Osteocyte (in vitro differentiated cells): ENCODE measurements at regions not wholly inside any gene's neighbourhood (a gene's known extent, or its start where the extent isn't known, plus 50 kb on each side); places are given as distances from the start of the nearest gene placed in this dataset.

ENCODE experiments used
- DNase-seq: peaks from one replicate; pipeline ENCODE4 v3.0.0; 2021; ENCODE audit warnings: mixed read lengths; ENCODE audit not compliant: unreplicated experiment; ENCODE audit errors: extremely low spot score
- H3K27ac Mint-ChIP-seq: one replicate; pipeline ENCODE4 v1.8.0; 2021; ENCODE audit warnings: mild to moderate bottlenecking, mixed read lengths; ENCODE audit not compliant: unreplicated experiment
- H3K27me3 Mint-ChIP-seq: one replicate; pipeline ENCODE4 v1.8.0; 2021; ENCODE audit warnings: mixed read lengths; ENCODE audit not compliant: unreplicated experiment
- H3K36me3 Mint-ChIP-seq: one replicate; pipeline ENCODE4 v1.8.0; 2021; ENCODE audit warnings: mixed read lengths; ENCODE audit not compliant: unreplicated experiment
- H3K4me1 Mint-ChIP-seq: one replicate; pipeline ENCODE4 v1.8.0; 2021; ENCODE audit warnings: mixed read lengths; ENCODE audit not compliant: unreplicated experiment
- H3K4me3 Mint-ChIP-seq: one replicate; pipeline ENCODE4 v1.8.0; 2021; ENCODE audit warnings: mild to moderate bottlenecking, moderate library complexity, mixed read lengths; ENCODE audit not compliant: unreplicated experiment
- H3K9me3 Mint-ChIP-seq: one replicate; pipeline ENCODE4 v1.8.0; 2021; ENCODE audit warnings: mixed read lengths; ENCODE audit not compliant: unreplicated experiment
- TF ChIP-seq, protein P1 (sequence below): fragments of 200-600 bp; sonication (generic); IDR thresholded peaks from 2 replicates; pipeline ENCODE4 v1.5.0; 2021; ENCODE audit warnings: antibody characterized with exemption, mild to moderate bottlenecking, moderate library complexity

DNA sequence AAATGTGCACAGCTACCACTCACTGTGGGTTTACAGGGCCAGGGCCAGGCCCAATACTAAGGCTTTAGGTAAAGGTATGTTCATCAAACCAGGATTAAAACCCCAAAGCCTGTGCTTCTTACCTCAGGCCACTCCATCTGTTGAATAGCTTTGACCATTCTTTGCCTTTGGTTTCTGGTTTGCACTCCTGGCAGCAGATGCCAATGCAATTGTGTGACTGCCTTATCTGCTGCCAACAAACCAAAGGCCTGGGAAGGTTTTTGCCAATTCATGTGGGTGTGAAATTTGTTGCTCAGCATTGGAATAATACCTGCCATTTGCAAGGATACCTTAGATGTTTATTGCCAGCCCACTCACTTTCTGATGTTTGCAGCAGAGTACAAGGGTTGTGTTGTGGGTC, 221.6 kb downstream of the C12orf75 start:
- no peak overlapping the region for H3K27ac Mint-ChIP-seq
- no peak for DNase-seq
- no peaks in the 10 kb centered on the region for H3K4me1 Mint-ChIP-seq
- no peaks in the 10 kb centered on the region for H3K27me3 Mint-ChIP-seq
- H3K9me3 Mint-ChIP-seq: no peaks in the 10 kb centered on the region
- TF ChIP-seq, protein P1, sequence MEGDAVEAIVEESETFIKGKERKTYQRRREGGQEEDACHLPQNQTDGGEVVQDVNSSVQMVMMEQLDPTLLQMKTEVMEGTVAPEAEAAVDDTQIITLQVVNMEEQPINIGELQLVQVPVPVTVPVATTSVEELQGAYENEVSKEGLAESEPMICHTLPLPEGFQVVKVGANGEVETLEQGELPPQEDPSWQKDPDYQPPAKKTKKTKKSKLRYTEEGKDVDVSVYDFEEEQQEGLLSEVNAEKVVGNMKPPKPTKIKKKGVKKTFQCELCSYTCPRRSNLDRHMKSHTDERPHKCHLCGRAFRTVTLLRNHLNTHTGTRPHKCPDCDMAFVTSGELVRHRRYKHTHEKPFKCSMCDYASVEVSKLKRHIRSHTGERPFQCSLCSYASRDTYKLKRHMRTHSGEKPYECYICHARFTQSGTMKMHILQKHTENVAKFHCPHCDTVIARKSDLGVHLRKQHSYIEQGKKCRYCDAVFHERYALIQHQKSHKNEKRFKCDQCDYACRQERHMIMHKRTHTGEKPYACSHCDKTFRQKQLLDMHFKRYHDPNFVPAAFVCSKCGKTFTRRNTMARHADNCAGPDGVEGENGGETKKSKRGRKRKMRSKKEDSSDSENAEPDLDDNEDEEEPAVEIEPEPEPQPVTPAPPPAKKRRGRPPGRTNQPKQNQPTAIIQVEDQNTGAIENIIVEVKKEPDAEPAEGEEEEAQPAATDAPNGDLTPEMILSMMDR: no peak
- no peak overlapping the region for H3K4me3 Mint-ChIP-seq
- no peaks in the 10 kb centered on the region for H3K36me3 Mint-ChIP-seq

DNA sequence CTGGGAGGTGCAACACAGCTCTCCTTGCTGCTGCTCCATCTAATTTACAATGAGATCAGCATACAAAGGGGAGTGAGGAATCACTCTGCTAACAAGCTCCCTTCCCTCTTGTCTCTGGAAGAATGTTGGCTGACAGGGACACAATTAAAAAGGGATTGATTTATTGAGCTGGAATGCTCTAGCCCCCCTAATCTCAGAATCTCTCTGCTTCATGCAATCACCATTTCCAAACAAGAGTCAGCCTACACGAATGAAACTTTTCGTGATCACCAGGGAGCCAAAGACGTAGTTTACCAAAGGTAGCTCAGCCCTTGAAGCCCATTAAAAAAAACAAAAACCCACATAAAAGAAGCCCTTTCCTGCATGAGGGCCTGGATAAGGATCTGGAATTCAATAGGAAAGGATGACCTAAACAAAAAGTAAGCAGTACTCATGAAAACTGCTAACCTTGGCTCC, 223.8 kb downstream of the C12orf75 start:
- TF ChIP-seq, protein P1: no peak
- H3K27me3 Mint-ChIP-seq: no peaks in the 10 kb centered on the region
- no peak overlapping the region for H3K4me3 Mint-ChIP-seq
- no peaks in the 10 kb centered on the region for H3K4me1 Mint-ChIP-seq
- no peaks in the 10 kb centered on the region for H3K36me3 Mint-ChIP-seq
- H3K27ac Mint-ChIP-seq: no peak overlapping the region
- DNase-seq: no peak
- no peaks in the 10 kb centered on the region for H3K9me3 Mint-ChIP-seq

DNA sequence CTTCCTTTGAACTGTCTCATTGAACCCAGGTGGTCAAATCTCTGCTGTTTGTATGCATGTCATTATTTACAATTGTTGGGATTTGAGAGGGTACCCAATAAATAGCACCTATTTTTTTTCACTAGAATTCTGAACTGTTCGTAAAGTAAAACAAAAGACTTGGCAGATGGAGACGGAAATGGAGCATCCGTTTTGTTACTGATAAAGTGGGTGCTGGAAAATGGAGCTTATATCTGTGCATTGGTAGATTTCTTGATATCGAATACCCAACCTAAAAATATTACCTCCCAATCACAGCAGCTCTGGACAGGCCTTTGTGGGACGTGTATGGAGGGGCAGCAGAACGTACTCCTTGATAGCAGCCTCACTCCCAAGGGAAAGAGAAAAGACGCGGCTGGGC, 224.4 kb downstream of the C12orf75 start:
- Mint-ChIP-seq H3K4me3 (no peak overlapping the region), H3K4me1 (no peaks in the 10 kb centered on the region), H3K9me3 (no peaks in the 10 kb centered on the region), H3K36me3 (no peaks in the 10 kb centered on the region), H3K27ac (no peak overlapping the region), H3K27me3 (no peaks in the 10 kb centered on the region)
- TF ChIP-seq, protein P1: no peak
- DNase-seq: no peak

DNA sequence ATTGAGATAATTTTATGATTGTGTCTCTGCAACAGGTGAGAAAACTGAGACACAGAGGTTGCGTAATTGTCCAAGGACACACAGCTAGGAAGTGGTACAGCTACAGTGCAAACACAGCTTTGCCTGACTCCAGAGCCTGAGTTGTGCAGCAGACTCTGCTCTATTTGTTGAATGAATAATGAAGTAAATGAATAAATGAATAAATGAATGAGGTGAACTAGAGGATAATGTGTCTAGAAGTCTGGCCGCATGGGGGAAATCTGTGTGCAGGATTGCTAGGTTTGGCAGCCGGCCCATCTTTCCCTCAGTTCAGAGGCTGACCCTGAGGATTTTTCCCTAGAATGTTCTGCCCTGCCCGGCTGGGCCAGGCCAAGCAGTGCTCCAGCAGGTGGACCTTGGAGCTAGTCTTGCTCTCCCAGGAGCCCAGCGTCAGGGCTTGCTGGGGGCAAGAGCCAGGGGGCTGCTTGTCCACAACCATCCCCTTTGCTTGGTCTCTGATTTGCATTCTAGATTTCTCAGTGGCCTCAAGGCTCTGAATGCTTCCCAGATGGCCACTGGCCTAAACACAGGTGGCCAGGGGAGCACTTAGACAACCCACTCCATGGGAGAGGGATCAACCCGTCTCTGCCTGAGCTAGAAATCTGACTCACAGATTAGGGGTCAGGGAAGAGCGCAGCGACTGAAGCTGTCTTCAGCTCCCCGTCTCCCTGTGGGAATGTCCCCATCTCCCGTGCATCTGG, 225.2 kb downstream of the C12orf75 start:
- no peak for DNase-seq

DNA sequence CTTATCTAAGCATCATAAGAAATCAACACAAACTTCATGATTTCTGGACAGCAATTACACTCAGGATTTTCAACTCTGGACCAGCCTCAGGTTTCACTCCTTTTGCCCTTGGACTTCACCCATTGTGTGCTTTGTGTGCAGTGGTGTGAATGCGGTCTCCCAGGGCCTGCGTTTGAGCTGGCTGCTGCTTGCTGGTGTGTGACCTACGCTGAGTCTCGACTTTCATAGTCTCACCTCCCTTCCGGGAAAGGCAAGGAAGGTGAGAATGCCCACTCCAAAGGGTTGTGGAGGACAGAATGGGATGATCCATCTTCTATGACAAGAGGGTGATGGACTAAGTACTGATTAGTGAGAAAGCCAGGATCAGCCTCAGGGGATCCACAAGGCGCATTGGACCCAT, 228.8 kb downstream of the C12orf75 start:
- Mint-ChIP-seq H3K36me3 (no peaks in the 10 kb centered on the region), H3K27me3 (no peaks in the 10 kb centered on the region), H3K9me3 (no peaks in the 10 kb centered on the region), H3K27ac (no peak overlapping the region), H3K4me1 (peaks cover 26% of the 10 kb centered on the region), H3K4me3 (no peak overlapping the region)
- TF ChIP-seq, protein P1: no peak
- no peak for DNase-seq

More for the DNA sequence above, 225.2 kb downstream of the C12orf75 start:
- no peaks in the 10 kb centered on the region for H3K36me3 Mint-ChIP-seq
- TF ChIP-seq, protein P1: no peak
- no peaks in the 10 kb centered on the region for H3K4me1 Mint-ChIP-seq
- H3K27me3 Mint-ChIP-seq: no peaks in the 10 kb centered on the region
- no peaks in the 10 kb centered on the region for H3K9me3 Mint-ChIP-seq
- H3K4me3 Mint-ChIP-seq: no peak overlapping the region
- no peak overlapping the region for H3K27ac Mint-ChIP-seq
